Urothelium cell line (cell line): ENCODE measurements at regions not wholly inside any gene's neighbourhood (a gene's known extent, or its start where the extent isn't known, plus 50 kb on each side); places are given as distances from the start of the nearest gene placed in this dataset.

ENCODE experiments used
- DNase-seq: peaks from one replicate; pipeline ENCODE4 v3.0.0; 2011; ENCODE audit warnings: low spot score, mixed read lengths
- FAIRE-seq: peaks from 2 replicates; lab custom pipeline; 2011; peaks lifted over from hg19 to GRCh38; lab: Jason Lieb, UNC

DNA sequence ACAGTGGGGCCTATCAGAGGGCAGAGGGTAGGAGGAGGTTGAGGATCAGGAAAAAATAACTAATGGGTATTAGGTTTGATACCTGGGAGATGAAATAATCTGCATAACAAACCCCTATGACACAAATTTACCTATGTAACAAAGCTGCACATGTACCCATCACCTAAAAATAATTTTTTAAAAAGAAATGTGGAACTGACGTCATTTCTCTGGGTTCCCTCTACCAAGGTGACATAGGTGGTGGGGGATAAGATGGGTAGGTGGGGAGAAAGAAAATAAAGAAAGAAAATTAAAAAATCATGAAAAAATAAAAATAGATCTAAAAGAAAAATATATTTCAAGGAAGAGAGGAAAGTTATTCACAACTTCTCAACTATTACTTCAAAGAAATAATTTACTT, 153.1 kb upstream of the SORCS1 start:
- FAIRE-seq: no peak
- DNase-seq: no peak

DNA sequence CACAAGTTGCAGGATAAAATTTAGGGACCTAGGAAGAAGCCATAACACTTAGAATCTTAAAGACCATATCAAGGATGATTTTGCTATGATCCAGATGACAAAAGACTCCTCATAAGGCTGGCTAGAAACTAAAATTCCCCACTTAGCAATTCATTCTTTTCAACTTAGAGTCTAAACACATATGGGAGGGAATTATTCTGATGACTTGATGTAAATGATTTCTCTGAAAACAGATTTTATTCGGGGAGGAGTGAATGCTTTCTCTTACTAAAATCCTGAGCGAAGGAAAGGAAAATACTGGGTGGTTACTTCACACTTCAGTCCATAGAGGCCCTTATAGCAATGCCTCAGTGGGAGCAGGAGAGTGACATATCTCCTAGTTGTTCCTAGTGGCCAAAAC, 138.7 kb upstream of the SORCS1 start:
- no peak for DNase-seq
- FAIRE-seq: no peak

DNA sequence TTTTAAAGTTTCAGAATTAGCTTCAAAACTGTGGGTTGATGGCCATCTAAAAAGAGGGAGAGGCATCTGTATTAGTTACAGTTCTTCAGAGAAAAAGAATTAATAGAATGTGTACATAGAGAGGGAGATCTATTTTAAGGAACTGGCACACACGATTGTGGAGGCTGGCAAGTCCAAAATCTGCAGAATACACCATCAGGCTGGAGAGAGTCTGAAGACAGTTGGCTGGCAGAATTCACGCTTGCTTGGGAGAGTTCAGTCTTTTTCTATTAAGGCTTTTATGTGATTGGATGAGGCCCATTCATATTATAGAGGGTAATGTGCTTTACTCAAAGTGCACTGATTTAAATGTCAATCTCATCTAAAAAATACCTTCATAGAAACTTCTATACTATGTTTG, 135.1 kb upstream of the SORCS1 start:
- DNase-seq: no peak
- FAIRE-seq: no peak

DNA sequence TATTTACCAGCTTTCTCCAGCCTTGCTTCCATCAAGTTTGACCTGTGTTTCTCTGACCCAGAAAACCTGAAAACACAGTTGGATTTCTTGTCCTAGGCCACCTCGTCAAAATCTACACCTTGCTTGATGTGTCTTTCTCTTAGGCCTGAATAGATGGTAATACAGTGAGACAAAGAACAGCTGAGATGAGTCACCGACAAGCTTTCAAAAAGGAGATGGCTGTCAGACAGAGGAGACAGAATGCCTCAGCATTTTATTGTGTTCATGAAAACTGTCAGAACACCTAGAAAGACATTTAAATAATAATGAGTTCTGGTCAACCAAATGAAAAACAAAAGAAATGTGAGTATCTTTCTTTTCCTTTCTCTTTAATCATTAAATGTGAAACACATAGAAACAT, 119.7 kb upstream of the SORCS1 start:
- no peak for FAIRE-seq
- DNase-seq: no peak

DNA sequence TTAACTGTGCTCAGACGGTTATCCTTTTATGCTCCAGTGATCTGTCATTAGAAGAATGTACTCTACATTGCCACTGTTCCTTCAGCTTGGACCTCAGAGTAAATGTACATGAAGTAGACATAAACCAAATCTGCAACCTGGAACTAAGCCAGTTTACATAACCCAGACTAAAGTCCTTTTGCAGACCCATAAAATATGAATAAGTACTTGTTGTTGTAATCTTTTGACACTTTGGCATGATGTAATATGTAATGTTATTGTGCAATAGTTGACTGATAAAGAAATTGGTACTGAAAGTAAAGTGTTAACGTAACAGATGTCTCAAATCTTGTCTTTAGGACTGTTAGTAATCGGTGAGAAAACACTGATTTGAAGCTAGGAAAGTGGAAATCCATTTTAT, 115.8 kb upstream of the SORCS1 start:
- DNase-seq: no peak

DNA sequence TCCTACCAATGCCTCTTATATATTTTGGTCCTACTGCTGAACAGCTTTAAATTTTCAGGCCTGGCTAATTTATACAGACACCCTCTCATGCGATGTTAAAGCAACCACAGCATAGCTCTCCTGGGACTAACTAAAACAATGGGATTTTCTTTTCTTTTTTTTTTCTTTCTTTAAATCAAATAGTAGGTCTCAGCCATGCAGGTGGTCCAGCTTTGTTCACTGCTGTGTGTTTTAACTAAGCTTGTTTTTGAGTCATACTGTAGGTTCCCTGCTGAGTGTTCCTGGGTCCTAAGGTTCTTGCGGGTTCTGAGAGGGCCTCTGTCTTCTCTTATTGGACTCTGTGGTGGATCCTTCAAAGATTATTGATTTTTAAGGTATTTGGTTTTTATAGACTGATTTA, 113.1 kb upstream of the SORCS1 start:
- FAIRE-seq (no peak), DNase-seq (no peak)

More for the DNA sequence above, 115.8 kb upstream of the SORCS1 start:
- no peak for FAIRE-seq

DNA sequence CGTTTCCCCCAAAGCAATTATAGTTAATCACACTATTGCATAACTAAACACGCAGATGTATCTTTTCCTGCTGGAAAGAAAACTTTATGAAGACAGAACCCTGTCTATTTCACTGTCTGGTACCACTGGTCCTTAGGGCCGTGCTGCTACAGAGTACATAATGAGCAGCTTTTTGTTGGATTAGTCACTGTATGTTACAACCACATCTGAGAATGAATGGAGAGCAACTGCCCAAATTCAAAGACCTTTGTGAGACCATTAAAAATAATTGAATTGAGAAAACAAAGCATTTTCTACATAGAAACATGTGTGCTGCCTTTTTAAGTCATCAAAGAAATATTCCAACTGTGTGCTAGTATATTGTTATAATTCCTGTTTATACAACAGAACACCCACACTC, 111.3 kb upstream of the SORCS1 start:
- no peak for DNase-seq
- FAIRE-seq: no peak

DNA sequence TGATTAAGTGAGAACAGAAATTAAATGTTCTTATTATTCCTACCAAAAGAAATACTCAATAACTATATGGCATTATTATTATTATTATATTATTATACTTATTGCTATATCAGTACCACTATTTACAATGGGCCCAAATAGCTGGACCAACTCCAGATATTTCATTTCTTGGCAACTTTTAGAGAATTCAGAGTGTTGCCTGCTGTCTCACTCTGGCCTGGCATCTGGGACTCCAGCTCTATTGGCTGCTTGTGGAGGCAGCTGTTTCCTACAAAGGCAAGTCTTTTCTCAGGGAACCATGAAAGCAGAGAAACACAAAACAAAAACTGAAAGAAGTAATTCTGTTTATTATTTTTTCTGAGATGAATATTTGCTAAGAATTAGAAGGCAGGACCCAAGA, 105.1 kb upstream of the SORCS1 start:
- FAIRE-seq (no peak), DNase-seq (no peak)

DNA sequence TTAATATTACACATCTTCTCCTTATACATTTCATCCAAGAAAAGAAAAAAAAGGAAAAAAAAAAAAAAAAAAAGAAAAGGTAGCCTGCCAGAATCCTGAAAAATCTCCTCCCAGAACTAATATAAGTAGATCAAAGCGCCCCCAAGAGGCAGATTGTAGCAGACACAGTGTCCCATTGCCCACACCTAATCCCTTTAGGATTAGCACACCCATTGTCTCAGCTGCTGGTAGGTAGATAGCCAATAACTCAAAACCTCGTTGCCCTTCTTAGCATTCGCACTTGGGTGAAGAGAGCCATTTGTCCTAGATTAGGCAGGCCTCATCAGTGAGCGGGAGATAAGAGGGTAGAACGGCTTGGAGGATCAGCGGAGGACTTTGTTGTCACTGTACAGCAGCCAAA, 100.2 kb upstream of the SORCS1 start:
- DNase-seq (no peak), FAIRE-seq (no peak)

DNA sequence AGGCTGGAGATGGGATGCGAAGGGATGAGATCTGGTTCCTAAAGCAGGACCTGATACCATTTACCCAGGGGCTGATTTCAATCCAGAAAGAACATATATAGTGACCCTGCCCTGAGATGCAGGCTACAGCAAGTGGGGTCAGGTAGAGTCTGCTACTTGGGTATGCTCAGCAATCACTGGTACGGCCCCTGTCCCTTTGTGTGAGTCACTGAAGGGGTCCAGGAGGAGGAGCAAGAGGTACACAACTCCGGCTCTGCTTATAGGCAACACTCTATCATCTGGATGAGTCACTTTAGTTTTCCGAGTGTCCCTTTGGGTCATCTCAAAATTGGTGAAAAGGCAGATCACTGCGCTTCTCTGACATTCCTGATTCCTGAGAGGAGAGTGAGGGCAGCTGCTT, 79.6 kb upstream of the SORCS1 start:
- DNase-seq: no peak
- FAIRE-seq: no peak

DNA sequence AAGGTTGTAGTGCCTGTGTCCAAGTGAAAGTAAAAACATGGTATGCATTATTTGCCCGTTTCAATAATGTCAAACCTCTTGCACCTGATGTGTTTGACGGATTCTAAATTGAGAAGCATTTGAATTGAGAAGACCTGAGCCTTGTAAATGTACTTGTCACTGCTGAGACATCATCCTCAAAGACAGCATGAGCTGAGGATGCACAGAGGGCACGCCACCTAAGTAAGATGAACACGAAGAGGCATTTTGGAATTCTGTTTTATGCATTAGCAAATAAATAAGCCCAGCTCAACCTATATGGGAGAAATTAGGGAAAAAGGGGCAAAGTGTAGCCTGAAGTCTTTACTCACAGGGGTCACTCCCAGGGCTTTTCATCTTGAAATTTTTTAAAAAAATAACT, 73.8 kb upstream of the SORCS1 start:
- FAIRE-seq (no peak), DNase-seq (no peak)

DNA sequence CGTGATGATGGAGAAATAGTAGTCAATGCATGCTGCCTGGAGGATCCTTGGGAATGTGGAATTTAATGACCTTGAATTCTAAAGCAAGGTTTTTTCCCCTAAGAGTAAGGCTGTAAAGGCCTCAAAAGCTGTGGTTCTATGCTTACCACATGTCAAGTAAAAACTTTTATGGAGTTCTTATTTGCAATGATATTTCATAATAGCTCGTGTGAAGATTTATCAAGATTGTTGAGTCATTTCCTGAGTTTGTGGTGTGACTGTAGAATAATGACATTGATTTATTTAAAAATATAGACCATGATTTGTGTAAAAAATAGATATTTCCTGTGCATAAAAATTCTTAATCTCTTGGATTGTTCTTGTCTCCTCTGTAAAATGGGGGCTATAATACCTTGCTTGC, 67.5 kb upstream of the SORCS1 start:
- DNase-seq: no peak
- no peak for FAIRE-seq

DNA sequence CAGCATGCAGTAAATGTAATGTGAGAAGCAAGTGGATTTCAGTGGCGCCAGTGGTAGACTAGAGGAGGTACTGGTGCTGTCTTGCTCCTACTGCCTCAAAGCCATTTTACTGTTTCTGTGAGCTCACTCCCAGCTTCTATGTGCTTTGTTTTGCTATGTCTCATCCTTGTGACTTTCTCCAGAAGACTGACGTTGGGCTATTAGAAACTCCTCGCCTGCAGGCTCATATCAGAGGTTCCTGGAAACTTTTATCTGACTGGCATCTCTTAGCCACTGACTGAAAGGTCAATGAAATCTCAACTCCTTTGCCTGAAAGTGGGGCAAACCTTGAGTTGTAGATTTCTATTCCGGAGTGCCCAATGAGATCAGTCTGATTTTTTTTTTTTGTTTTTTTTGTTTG, 66.4 kb upstream of the SORCS1 start:
- FAIRE-seq (no peak), DNase-seq (no peak)

DNA sequence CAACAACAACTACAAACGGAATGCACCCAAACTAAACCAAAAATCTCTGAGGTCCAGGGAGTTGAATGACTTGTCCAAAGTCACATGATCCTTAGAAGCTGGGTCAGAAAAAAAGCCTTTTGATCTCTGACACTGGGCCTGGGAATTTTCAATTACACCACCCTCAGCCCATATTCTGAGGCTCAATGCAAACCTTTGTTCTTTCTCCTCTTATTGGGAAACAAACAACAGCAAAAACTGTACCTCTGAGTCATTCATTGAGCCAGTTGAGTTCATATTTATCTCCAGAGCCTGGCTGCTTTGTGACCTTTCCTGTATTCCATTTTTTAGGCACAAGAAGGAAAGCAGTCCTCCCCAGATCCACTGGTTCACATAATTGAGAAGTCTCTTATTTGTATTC, 51.2 kb upstream of the SORCS1 start:
- DNase-seq (no peak), FAIRE-seq (no peak)
